GM19467 (cell line): ENCODE measurements at regions not wholly inside any gene's neighbourhood (a gene's known extent, or its start where the extent isn't known, plus 50 kb on each side); places are given as distances from the start of the nearest gene placed in this dataset.
"Not testable (repeated sequence)": the region's sequence is repeated elsewhere in the genome, so short reads cannot be mapped to it uniquely, and the experiment has no call there.

ENCODE experiments used
- ATAC-seq: cut with Tn5 transposase; IDR thresholded peaks from one replicate; pipeline ENCODE4 v1.9.1; 2021; ENCODE audit warnings: mild to moderate bottlenecking, moderate library complexity; ENCODE audit not compliant: unreplicated experiment

GRCh38 chr14:105635560-105635959 is 109.2 kb downstream of the TMEM121 start:
- ATAC-seq = no peak

GRCh38 chr14:105636021-105636420 is 109.6 kb downstream of the TMEM121 start:
- ATAC-seq = not testable (repeated sequence)

- ATAC-seq = no peak
These were observed 110.6 kb downstream of the TMEM121 start for GRCh38 chr14:105636935-105637334.

GRCh38 chr14:105637345-105637744 is 111.0 kb downstream of the TMEM121 start:
- ATAC-seq = not testable (repeated sequence)

- not testable (repeated sequence) for ATAC-seq
These were observed 113.9 kb downstream of the TMEM121 start for GRCh38 chr14:105639969-105640931.

- ATAC-seq = no peak
These were observed 114.9 kb downstream of the TMEM121 start for GRCh38 chr14:105641075-105641937.

GRCh38 chr14:105641951-105642350 is 115.6 kb downstream of the TMEM121 start:
- not testable (repeated sequence) for ATAC-seq

- not testable (repeated sequence) for ATAC-seq
These were observed 116.1 kb downstream of the TMEM121 start for GRCh38 chr14:105642486-105642885.

- ATAC-seq = not testable (repeated sequence)
These were observed 117.1 kb downstream of the TMEM121 start for GRCh38 chr14:105643406-105644052.

- not testable (repeated sequence) for ATAC-seq
These were observed 117.7 kb downstream of the TMEM121 start for GRCh38 chr14:105644053-105644435.

- ATAC-seq = not testable (repeated sequence)
These were observed 118.1 kb downstream of the TMEM121 start for GRCh38 chr14:105644457-105644856.

GRCh38 chr14:105644891-105645290 is 118.5 kb downstream of the TMEM121 start:
- not testable (repeated sequence) for ATAC-seq

- not testable (repeated sequence) for ATAC-seq
These were observed 119.0 kb downstream of the TMEM121 start for GRCh38 chr14:105645389-105645788.

GRCh38 chr14:105646175-105646574 is 119.8 kb downstream of the TMEM121 start:
- no peak for ATAC-seq

- ATAC-seq = not testable (repeated sequence)
These were observed 120.4 kb downstream of the TMEM121 start for GRCh38 chr14:105646711-105647281.

GRCh38 chr14:105647426-105647783 is 121.0 kb downstream of the TMEM121 start:
- ATAC-seq = not testable (repeated sequence)

- no peak for ATAC-seq
These were observed 121.6 kb downstream of the TMEM121 start for GRCh38 chr14:105647784-105648608.

GRCh38 chr14:105648609-105649535 is 122.5 kb downstream of the TMEM121 start:
- ATAC-seq = not testable (repeated sequence)

GRCh38 chr14:105652317-105652716 is 125.9 kb downstream of the TMEM121 start:
- ATAC-seq = not testable (repeated sequence)
